ENCODE measurements at regions not wholly inside any gene's neighbourhood (a gene's known extent, or its start where the extent isn't known, plus 50 kb on each side); places are given as distances from the start of the nearest gene placed in this dataset.

- TF ChIP-seq CTCF (IDR thresholded peaks at IDR 0.05) (peak in 3 of 7 experiments; percentile 25 to 34 (median 26)), POLR2AphosphoS5 (IDR thresholded peaks at IDR 0.05) (no peak)
Observed at GRCh38 chr12:74412606-74413230, 124.9 kb upstream of the ATXN7L3B start.
